GM10248 (cell line): ENCODE measurements at regions not wholly inside any gene's neighbourhood (a gene's known extent, or its start where the extent isn't known, plus 50 kb on each side); places are given as distances from the start of the nearest gene placed in this dataset.
"Not testable (repeated sequence)": the region's sequence is repeated elsewhere in the genome, so short reads cannot be mapped to it uniquely, and the experiment has no call there.

Experiments used
- CTCF ChIA-PET: fragments of 300-600 bp; sonication (Branson Sonifier 250); formaldehyde crosslinking; extraction: SDS; loops from one replicate; lab custom pipeline; 2021; ENCODE audit warnings: antibody characterized with exemption; lab: Yijun Ruan, JAX
- POLR2A ChIA-PET: fragments of 350-650 bp; sonication (Branson Sonifier 250); formaldehyde crosslinking; extraction: SDS; loops from one replicate; lab custom pipeline; 2020; ENCODE audit warnings: antibody characterized with exemption; lab: Yijun Ruan, JAX
- DNase-seq: peaks from one replicate; pipeline ENCODE4 v3.0.0; 2012; ENCODE audit errors: extremely low spot score
- CTCF ChIP-seq: IDR thresholded peaks from 2 replicates; pipeline ENCODE4 v1.5.1; 2012; ENCODE audit warnings: mild to moderate bottlenecking, low read depth; ENCODE audit errors: extremely low read depth, missing control alignments, control extremely low read depth

GRCh38 chr7:73960548-73960947 is 67.4 kb upstream of the ELN start:
- POLR2A ChIA-PET: interaction anchor here (0.6 kb wide), 1 partner anchor 181 kb away, joined by 6 read pairs; no protein-coding TSS in a partner anchor
- no peak for TF ChIP-seq CTCF
- CTCF ChIA-PET: no interaction called here
- no peak for DNase-seq

GRCh38 chr7:73961991-73962390 is 66.0 kb upstream of the ELN start:
- DNase-seq, POLR2A ChIA-PET: not testable (repeated sequence)
- CTCF ChIA-PET: interaction anchor here (1.0 kb wide), 1 partner anchor 223 kb away, joined by 3 read pairs; the partner anchor contains the start of gene ABHD11

GRCh38 chr7:73963252-73963822 is 64.6 kb upstream of the ELN start:
- POLR2A ChIA-PET: no interaction called here

GRCh38 chr7:73964786-73965185 is 63.2 kb upstream of the ELN start:
- TF ChIP-seq CTCF: no peak
- ChIA-PET POLR2A (no interaction called here), CTCF (no interaction called here)
- DNase-seq: no peak

More at GRCh38 chr7:73963252-73963822, 64.6 kb upstream of the ELN start:
- DNase-seq: no peak
- CTCF ChIA-PET: interaction anchor here (1.6 kb wide), 1 partner anchor 16 kb away, joined by 5 read pairs; no protein-coding TSS in a partner anchor
- TF ChIP-seq CTCF: no peak

GRCh38 chr7:73966062-73966940 is 61.7 kb upstream of the ELN start:
- POLR2A ChIA-PET: no interaction called here
- no peak for DNase-seq
- TF ChIP-seq CTCF: no peak
- CTCF ChIA-PET: interaction anchor here (1.4 kb wide), 2 partner anchors 13 to 14 kb away, joined by 4 read pairs; no protein-coding TSS in a partner anchor

- no peak for TF ChIP-seq CTCF
Observed at GRCh38 chr7:73966941-73967831, 60.8 kb upstream of the ELN start.

More at GRCh38 chr7:73966941-73967831, 60.8 kb upstream of the ELN start:
- ChIA-PET POLR2A (no interaction called here), CTCF (interaction anchor here (1.1 to 1.4 kb wide), 2 partner anchors 12 to 60 kb away, joined by 4 read pairs; no protein-coding TSS in a partner anchor)
- no peak for DNase-seq
